Gastroesophageal sphincter (tissue), 4 donors: ENCODE measurements at regions not wholly inside any gene's neighbourhood (a gene's known extent, or its start where the extent isn't known, plus 50 kb on each side); places are given as distances from the start of the nearest gene placed in this dataset.

Source experiments
- ATAC-seq: fragments of 150-250 bp; one replicate; pipeline ENCODE4 v1.9.1; 2016; ENCODE audit warnings: mild to moderate bottlenecking, moderate library complexity
- H3K27ac ChIP-seq, 4 donors: fragments of 200-600 bp; sonication (generic) in 3 of 4; 1 replicate in 3 of 4; 2 replicates in 1 of 4; pipeline ENCODE4 v1.5.1; 2016 to 2019
- H3K27me3 ChIP-seq: fragments of 200-600 bp; sonication (generic); one replicate; pipeline ENCODE4 v1.5.1; 2019
- H3K36me3 ChIP-seq, 2 donors: fragments of 200-600 bp; sonication (generic); one replicate each; pipeline ENCODE4 v1.5.1; 2019; ENCODE audit warnings: control low read depth in 1 of 2
- H3K4me1 ChIP-seq, 3 donors: fragments of 200-600 bp; sonication (generic); 1 replicate in 2 of 3; 2 replicates in 1 of 3; pipeline ENCODE4 v1.5.1; 2016 to 2019; ENCODE audit warnings: control low read depth in 2 of 3
- H3K4me3 ChIP-seq, 2 donors: fragments of 200-600 bp; sonication (generic); one replicate each; pipeline ENCODE4 v1.5.1; 2019; ENCODE audit warnings: mild to moderate bottlenecking in 1 of 2, moderate library complexity in 1 of 2
- H3K9me3 ChIP-seq, 3 donors: fragments of 200-600 bp; sonication (generic); one replicate each; pipeline ENCODE4 v1.5.1; 2017 to 2019; ENCODE audit warnings: control low read depth in 2 of 3
- EP300 ChIP-seq: sonication (generic); formaldehyde crosslinking; IDR thresholded peaks from one replicate; pipeline ENCODE4 v1.6.1; 2017; ENCODE audit warnings: antibody characterized with exemption, mild to moderate bottlenecking
- POLR2A ChIP-seq, 2 donors: fragments of 450-650 bp; IDR thresholded peaks; one replicate each; pipeline ENCODE4 v1.6.1; 2017; ENCODE audit warnings: antibody characterized with exemption in 2 of 2, mild to moderate bottlenecking in 2 of 2, moderate library complexity in 1 of 2
- POLR2AphosphoS5 ChIP-seq: sonication (generic); formaldehyde crosslinking; IDR thresholded peaks from one replicate; pipeline ENCODE4 v1.6.1; 2017; ENCODE audit warnings: antibody characterized with exemption
- WGBS, 2 donors: methylation state at CpG; one replicate each; pipeline ENCODE4 v1.1.5; 2018; ENCODE audit warnings: low coverage in 1 of 2; 5-methylcytosine and 5-hydroxymethylcytosine counted together
- TF ChIP-seq, protein P1 (sequence below), 4 experiments: fragments of 200-600 bp in 2 of 4; fragments of 450-650 bp in 2 of 4; sonication (generic) in 1 of 4; IDR thresholded peaks; one replicate each; pipeline ENCODE4 v1.5.1; 2017 to 2019; ENCODE audit warnings: antibody characterized with exemption in 4 of 4, mild to moderate bottlenecking in 2 of 4, moderate library complexity in 2 of 4

DNA sequence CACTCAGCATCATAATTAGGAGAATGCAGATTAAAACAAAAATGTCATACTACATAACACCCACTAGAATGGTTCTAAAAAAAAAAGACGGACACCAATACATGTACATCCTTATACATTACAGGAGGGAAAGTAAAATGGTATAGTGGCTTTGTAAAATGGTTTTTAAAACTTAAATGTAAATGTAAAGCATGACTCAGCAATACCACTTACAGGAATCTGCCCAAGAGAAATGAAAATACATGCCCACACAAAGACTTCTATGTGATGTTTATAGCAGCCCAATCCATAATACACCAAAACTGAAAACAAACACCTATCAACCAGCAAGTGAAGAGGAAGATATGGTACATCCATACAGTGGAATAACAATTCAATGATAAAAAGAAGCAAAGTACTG lies 939.1 kb upstream of the ACO1 start:
- no peak overlapping the region for H3K27ac ChIP-seq
- no peak overlapping the region for H3K4me3 ChIP-seq
- TF ChIP-seq POLR2AphosphoS5, result no peak
- TF ChIP-seq EP300, result no peak
- no peak for TF ChIP-seq POLR2A (IDR thresholded peaks at IDR 0.05)
- TF ChIP-seq, protein P1, sequence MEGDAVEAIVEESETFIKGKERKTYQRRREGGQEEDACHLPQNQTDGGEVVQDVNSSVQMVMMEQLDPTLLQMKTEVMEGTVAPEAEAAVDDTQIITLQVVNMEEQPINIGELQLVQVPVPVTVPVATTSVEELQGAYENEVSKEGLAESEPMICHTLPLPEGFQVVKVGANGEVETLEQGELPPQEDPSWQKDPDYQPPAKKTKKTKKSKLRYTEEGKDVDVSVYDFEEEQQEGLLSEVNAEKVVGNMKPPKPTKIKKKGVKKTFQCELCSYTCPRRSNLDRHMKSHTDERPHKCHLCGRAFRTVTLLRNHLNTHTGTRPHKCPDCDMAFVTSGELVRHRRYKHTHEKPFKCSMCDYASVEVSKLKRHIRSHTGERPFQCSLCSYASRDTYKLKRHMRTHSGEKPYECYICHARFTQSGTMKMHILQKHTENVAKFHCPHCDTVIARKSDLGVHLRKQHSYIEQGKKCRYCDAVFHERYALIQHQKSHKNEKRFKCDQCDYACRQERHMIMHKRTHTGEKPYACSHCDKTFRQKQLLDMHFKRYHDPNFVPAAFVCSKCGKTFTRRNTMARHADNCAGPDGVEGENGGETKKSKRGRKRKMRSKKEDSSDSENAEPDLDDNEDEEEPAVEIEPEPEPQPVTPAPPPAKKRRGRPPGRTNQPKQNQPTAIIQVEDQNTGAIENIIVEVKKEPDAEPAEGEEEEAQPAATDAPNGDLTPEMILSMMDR (IDR thresholded peaks at IDR 0.05), result no peak
- no peaks in the 10 kb centered on the region for H3K4me1 ChIP-seq
- no peaks in the 10 kb centered on the region for H3K27me3 ChIP-seq
- no peak for ATAC-seq
- no peaks in the 10 kb centered on the region for H3K9me3 ChIP-seq
- no peaks in the 10 kb centered on the region for H3K36me3 ChIP-seq
- WGBS, 2 donors, result 83 to 100% methylated on average over 1 of the region's 1 CpG

DNA sequence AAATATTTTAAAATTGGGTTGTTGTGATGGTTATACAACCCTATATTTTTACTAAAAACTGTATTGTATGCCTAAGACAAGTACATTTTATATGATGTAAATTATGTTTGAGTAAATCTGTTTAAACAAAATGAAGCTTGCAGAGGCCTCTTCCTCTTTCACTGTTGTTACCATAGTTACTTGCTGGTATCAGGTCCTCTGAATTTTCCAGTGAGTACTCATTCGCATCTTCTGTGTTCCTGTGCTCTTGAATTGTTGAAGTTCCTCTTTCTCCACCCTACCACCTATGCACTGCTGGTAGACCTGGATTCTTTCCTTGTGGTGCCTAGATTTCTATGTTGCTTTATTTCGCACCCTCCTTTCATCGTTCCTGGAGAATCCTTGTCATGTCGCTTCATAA lies 938.5 kb upstream of the ACO1 start:
- TF ChIP-seq POLR2A (IDR thresholded peaks at IDR 0.05) (no peak), EP300 (no peak), POLR2AphosphoS5 (no peak)
- TF ChIP-seq, protein P1 (IDR thresholded peaks at IDR 0.05), result no peak

DNA sequence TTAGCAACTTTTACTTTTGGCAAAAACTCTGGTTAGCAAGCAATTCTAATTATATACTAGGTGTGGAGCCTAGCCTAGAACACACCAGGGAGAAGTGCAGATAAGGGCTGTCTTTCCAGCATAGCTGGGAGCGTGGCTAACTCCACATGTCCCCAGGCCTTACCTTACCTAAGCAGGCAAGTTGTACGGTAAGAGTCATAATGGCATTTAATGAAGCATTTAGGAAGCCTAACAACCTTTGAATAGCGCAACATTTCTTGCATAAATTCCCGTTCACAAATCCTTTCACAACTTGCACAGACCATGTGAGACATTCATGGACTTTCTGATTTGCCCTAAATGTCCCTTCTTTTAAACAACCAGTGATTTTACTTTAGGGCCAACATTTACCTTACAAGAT lies 917.4 kb upstream of the ACO1 start:
- Histone ChIP-seq H3K27me3 (no peaks in the 10 kb centered on the region), H3K4me3 (no peak overlapping the region), H3K36me3 (no peaks in the 10 kb centered on the region), H3K9me3 (no peaks in the 10 kb centered on the region), H3K4me1 (no peaks in the 10 kb centered on the region), H3K27ac (no peak overlapping the region)
- no peak for ATAC-seq
- TF ChIP-seq EP300, result no peak
- TF ChIP-seq, protein P1 (IDR thresholded peaks at IDR 0.05), result no peak
- no peak for TF ChIP-seq POLR2AphosphoS5
- no peak for TF ChIP-seq POLR2A (IDR thresholded peaks at IDR 0.05)
- WGBS, 2 donors, result 89 to 90% methylated on average over 4 of the region's 4 CpGs

More for the DNA sequence above, 938.5 kb upstream of the ACO1 start:
- no peak overlapping the region for H3K27ac ChIP-seq
- H3K4me1 ChIP-seq, result no peaks in the 10 kb centered on the region
- WGBS, 2 donors, result 81 to 86% methylated on average over 1 to 4 of the region's 4 CpGs
- no peaks in the 10 kb centered on the region for H3K9me3 ChIP-seq
- H3K36me3 ChIP-seq, result no peaks in the 10 kb centered on the region
- H3K4me3 ChIP-seq, result no peak overlapping the region
- no peaks in the 10 kb centered on the region for H3K27me3 ChIP-seq
- no peak for ATAC-seq

DNA sequence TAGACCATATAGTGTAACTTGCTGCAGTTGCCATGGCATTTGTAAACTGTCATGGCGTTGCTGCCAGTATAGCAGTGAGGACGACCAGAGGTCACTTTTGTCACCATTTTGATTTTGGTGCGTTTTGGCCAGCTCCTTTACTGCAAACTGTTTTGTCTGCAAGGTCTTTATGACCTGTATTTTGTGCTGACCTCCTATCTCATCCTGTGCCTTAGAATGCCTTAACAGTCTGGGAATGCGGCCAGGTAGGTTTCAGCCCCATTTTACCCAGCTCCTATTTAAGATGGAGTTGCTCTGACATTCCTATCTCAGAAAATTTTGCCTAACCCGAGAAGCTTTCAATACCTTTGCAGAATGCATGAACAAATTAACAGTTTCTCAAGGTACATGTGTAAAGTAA lies 914.4 kb upstream of the ACO1 start:
- H3K27ac ChIP-seq, result no peak overlapping the region
- no peaks in the 10 kb centered on the region for H3K9me3 ChIP-seq
- no peak for ATAC-seq

DNA sequence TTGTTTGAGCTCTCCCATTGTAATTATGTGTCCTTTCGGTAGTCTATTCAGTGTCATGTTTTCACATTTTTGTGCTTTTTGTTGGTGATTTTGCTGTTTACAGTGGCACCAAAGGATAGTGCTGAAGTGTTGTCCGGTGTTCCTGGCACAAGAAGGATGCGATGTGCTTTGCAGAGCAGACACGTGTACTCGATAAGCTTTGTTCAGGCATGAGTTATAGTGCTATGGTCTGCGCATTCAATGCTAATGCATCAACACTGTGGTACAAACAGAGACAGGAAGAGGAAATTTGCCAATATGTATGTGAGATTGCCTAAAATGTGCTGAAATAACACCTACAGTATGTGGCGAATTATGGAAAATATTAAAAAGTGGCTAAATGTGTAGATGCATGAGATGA lies 913.4 kb upstream of the ACO1 start:
- TF ChIP-seq, protein P1 (IDR thresholded peaks at IDR 0.05), result no peak
- no peak for TF ChIP-seq EP300
- TF ChIP-seq POLR2A (IDR thresholded peaks at IDR 0.05), result no peak
- no peak for TF ChIP-seq POLR2AphosphoS5
- ATAC-seq, result no peak
- no peak overlapping the region for H3K27ac ChIP-seq
- no peaks in the 10 kb centered on the region for H3K27me3 ChIP-seq
- no peaks in the 10 kb centered on the region for H3K9me3 ChIP-seq
- 85 to 87% methylated on average over 6 to 7 of the region's 7 CpGs for WGBS, 2 donors
- H3K36me3 ChIP-seq, result no peaks in the 10 kb centered on the region
- no peaks in the 10 kb centered on the region for H3K4me1 ChIP-seq
- H3K4me3 ChIP-seq, result no peak overlapping the region

More for the DNA sequence above, 914.4 kb upstream of the ACO1 start:
- WGBS, 2 donors, result 71 to 80% methylated on average over 3 to 4 of the region's 5 CpGs
- Histone ChIP-seq H3K4me1 (no peaks in the 10 kb centered on the region), H3K36me3 (no peaks in the 10 kb centered on the region), H3K4me3 (no peak overlapping the region), H3K27me3 (no peaks in the 10 kb centered on the region)
- TF ChIP-seq POLR2A (IDR thresholded peaks at IDR 0.05) (no peak), POLR2AphosphoS5 (no peak)
- TF ChIP-seq, protein P1 (IDR thresholded peaks at IDR 0.05), result no peak
